ENCODE measurements at regions not wholly inside any gene's neighbourhood (a gene's known extent, or its start where the extent isn't known, plus 50 kb on each side); places are given as distances from the start of the nearest gene placed in this dataset.
"Not testable (repeated sequence)": the region's sequence is repeated elsewhere in the genome, so short reads cannot be mapped to it uniquely, and the experiment has no call there.

- DNase-seq (ENCODE audit: low spot score), result no peak
These were observed 134.4 kb upstream of the LYZL2 start for GRCh38 chr10:30763918-30764317.

GRCh38 chr10:30762620-30763019 is 133.1 kb upstream of the LYZL2 start:
- no peak for DNase-seq (ENCODE audit: low spot score)

GRCh38 chr10:30759423-30759822 is 129.9 kb upstream of the LYZL2 start:
- DNase-seq (ENCODE audit: low spot score), result no peak

- DNase-seq (ENCODE audit: low spot score), result no peak
These were observed 128.8 kb upstream of the LYZL2 start for GRCh38 chr10:30758338-30758737.

GRCh38 chr10:30756896-30757295 is 127.3 kb upstream of the LYZL2 start:
- no peak for DNase-seq (ENCODE audit: low spot score)

GRCh38 chr10:30756151-30756550 is 126.6 kb upstream of the LYZL2 start:
- DNase-seq (ENCODE audit: low spot score), result no peak

- DNase-seq (ENCODE audit: low spot score), result no peak
These were observed 125.9 kb upstream of the LYZL2 start for GRCh38 chr10:30755441-30755953.

- peak; percentile 92 for DNase-seq (ENCODE audit: low spot score)
These were observed 122.9 kb upstream of the LYZL2 start for GRCh38 chr10:30752481-30752881.

- peak; percentile 81 for DNase-seq (ENCODE audit: low spot score)
These were observed 122.3 kb upstream of the LYZL2 start for GRCh38 chr10:30751678-30752331.

- DNase-seq (ENCODE audit: low spot score), result no peak
These were observed 121.6 kb upstream of the LYZL2 start for GRCh38 chr10:30750971-30751677.

GRCh38 chr10:30749385-30749784 is 119.8 kb upstream of the LYZL2 start:
- no peak for DNase-seq (ENCODE audit: low spot score)

GRCh38 chr10:30748152-30748973 is 118.8 kb upstream of the LYZL2 start:
- no peak for DNase-seq (ENCODE audit: low spot score)

- no peak for DNase-seq (ENCODE audit: low spot score)
These were observed 118.1 kb upstream of the LYZL2 start for GRCh38 chr10:30747633-30748032.

GRCh38 chr10:30745953-30746352 is 116.4 kb upstream of the LYZL2 start:
- no peak for DNase-seq (ENCODE audit: low spot score)

- DNase-seq (ENCODE audit: low spot score), result no peak
These were observed 114.6 kb upstream of the LYZL2 start for GRCh38 chr10:30744106-30744505.

GRCh38 chr10:30743586-30743985 is 114.0 kb upstream of the LYZL2 start:
- no peak for DNase-seq (ENCODE audit: low spot score)

- DNase-seq (ENCODE audit: low spot score), result no peak
These were observed 112.9 kb upstream of the LYZL2 start for GRCh38 chr10:30742471-30742870.

GRCh38 chr10:30740774-30741173 is 111.2 kb upstream of the LYZL2 start:
- not testable (repeated sequence) for DNase-seq (ENCODE audit: low spot score)

GRCh38 chr10:30738416-30738815 is 108.9 kb upstream of the LYZL2 start:
- no peak for DNase-seq (ENCODE audit: low spot score)

GRCh38 chr10:30737931-30738391 is 108.4 kb upstream of the LYZL2 start:
- DNase-seq (ENCODE audit: low spot score), result no peak

- no peak for DNase-seq (ENCODE audit: low spot score)
These were observed 107.2 kb upstream of the LYZL2 start for GRCh38 chr10:30736685-30737232.

GRCh38 chr10:30734901-30735300 is 105.3 kb upstream of the LYZL2 start:
- no peak for DNase-seq (ENCODE audit: low spot score)
